Spleen (tissue), 11 donors: ENCODE measurements at regions not wholly inside any gene's neighbourhood (a gene's known extent, or its start where the extent isn't known, plus 50 kb on each side); places are given as distances from the start of the nearest gene placed in this dataset.
"Not testable (repeated sequence)": the region's sequence is repeated elsewhere in the genome, so short reads cannot be mapped to it uniquely, and the experiment has no call there.

Source experiments
- DNase-seq: peaks from one replicate; pipeline ENCODE4 v3.0.0-alpha.2; 2020
- H3K27ac ChIP-seq, 8 donors: fragments of 200-600 bp; sonication (generic) in 7 of 8; 1 replicate in 4 of 8; 2 replicates in 4 of 8; pipeline versions ENCODE4 v1.5.0 to v1.8.0; 2016 to 2021; ENCODE audit warnings: inconsistent platforms in 4 of 8, mild to moderate bottlenecking in 4 of 8, moderate library complexity in 1 of 8
- H3K27me3 ChIP-seq, 7 donors: fragments of 200-600 bp; sonication (generic) in 6 of 7; replicated peaks in 1 of 7; 1 replicate in 4 of 7; 2 replicates in 3 of 7; pipeline versions ENCODE4 v1.5.0 to v1.8.0; 2016 to 2021; ENCODE audit warnings: inconsistent platforms in 3 of 7, mild to moderate bottlenecking in 1 of 7
- H3K36me3 ChIP-seq, 6 donors: fragments of 200-600 bp; sonication (generic) in 5 of 6; 1 replicate in 4 of 6; 2 replicates in 2 of 6; pipeline versions ENCODE4 v1.5.0 to v1.8.0; 2016 to 2021; ENCODE audit warnings: inconsistent platforms in 2 of 6
- H3K4me1 ChIP-seq, 6 donors: fragments of 200-600 bp; sonication (generic) in 5 of 6; 1 replicate in 3 of 6; 2 replicates in 3 of 6; pipeline versions ENCODE4 v1.5.0 to v1.8.0; 2016 to 2021; ENCODE audit warnings: inconsistent platforms in 3 of 6
- H3K4me3 ChIP-seq, 8 donors: fragments of 200-600 bp; sonication (generic) in 7 of 8; 1 replicate in 4 of 8; 2 replicates in 4 of 8; pipeline versions ENCODE4 v1.5.0 to v1.8.0; 2016 to 2021; ENCODE audit warnings: inconsistent platforms in 4 of 8, mild to moderate bottlenecking in 4 of 8, moderate library complexity in 2 of 8
- H3K9me3 ChIP-seq, 8 donors: fragments of 200-600 bp; sonication (generic) in 7 of 8; 1 replicate in 4 of 8; 2 replicates in 4 of 8; pipeline versions ENCODE4 v1.5.0 to v1.8.0; 2016 to 2021; ENCODE audit warnings: inconsistent platforms in 4 of 8
- POLR2A ChIP-seq, 3 donors: fragments of 450-650 bp; IDR thresholded peaks; one replicate each; pipeline ENCODE4 v1.5.1; 2017; ENCODE audit warnings: antibody characterized with exemption in 3 of 3, mild to moderate bottlenecking in 1 of 3
- POLR2AphosphoS5 ChIP-seq, 3 donors: sonication (generic); formaldehyde crosslinking; IDR thresholded peaks; one replicate each; pipeline ENCODE4 v1.5.1; 2017; ENCODE audit warnings: antibody characterized with exemption in 3 of 3
- WGBS, 5 donors: extraction: QIAGEN DNeasy Blood & Tissue Kit in 3 of 5; methylation state at CpG; one replicate each; pipeline versions ENCODE4 v1.1.5 to v1.1.7; 2013 to 2018; 5-methylcytosine and 5-hydroxymethylcytosine counted together
- intact Hi-C: fragments of 100-400 bp; cut with DNase I; formaldehyde crosslinking; loops from one replicate; pipeline ENCODE4 v1.15.0; 2023; ENCODE audit warnings: low total_unique reads
- TF ChIP-seq, protein P1 (sequence below), 11 experiments: fragments of 200-600 bp in 7 of 11; fragments of 450-650 bp in 4 of 11; sonication (generic) in 4 of 11; IDR thresholded peaks in 8 of 11; conservative IDR thresholded peaks in 3 of 11; 1 replicate in 7 of 11; 2 replicates in 4 of 11; pipeline versions ENCODE4 v1.4.0 to v1.8.0; 2016 to 2021; ENCODE audit warnings: antibody characterized with exemption in 11 of 11, inconsistent platforms in 4 of 11, mild to moderate bottlenecking in 1 of 11
- donor health status: healthy with polysubstance abuse.
- donor health status: DM: no; HTN: no; CAD: no; lungs with moderate emphysema.
- donor health status: DM: no; HTN: no; CAD: no.
- donor health status: Bipolar disorder and iron deficiency.
- donor health status: healthy.
- donor health status: DM: no; HTN: no; CAD: no.
- donor health status: DM: yes; HTN: yes; CAD: no.

DNA sequence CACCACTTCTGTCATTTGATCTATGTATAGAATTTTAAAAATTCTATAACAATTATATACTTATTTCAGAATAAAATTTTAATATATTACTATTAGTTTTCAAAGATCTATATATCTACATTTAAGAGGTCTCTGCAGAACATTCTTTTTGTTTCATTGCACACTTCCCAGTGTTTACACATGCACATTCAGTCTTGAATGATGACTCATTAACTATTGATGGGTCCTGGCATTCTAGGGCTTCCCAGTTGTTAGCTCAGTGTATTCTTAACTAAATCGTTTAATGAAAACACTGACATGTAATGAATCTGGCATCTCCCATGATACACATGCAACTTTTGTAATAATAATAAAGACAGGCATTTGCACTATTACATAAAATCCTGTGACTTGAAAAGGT lies 324.6 kb downstream of the KLF12 start:
- intact Hi-C loops = no loop called here
- DNase-seq = no peak
- Histone ChIP-seq H3K36me3 (peaks cover 0 to 41% (median 12%) of the 10 kb centered on the region in 6 donors), H3K27ac (no peak overlapping the region), H3K9me3 (no peaks in the 10 kb centered on the region), H3K4me1 (no peaks in the 10 kb centered on the region), H3K4me3 (no peak overlapping the region), H3K27me3 (no peaks in the 10 kb centered on the region)
- 76 to 97% (median 91%) methylated on average over 1 of the region's 1 CpG for WGBS, 5 donors
- TF ChIP-seq POLR2AphosphoS5 (IDR thresholded peaks at IDR 0.05) (no peak), POLR2A (IDR thresholded peaks at IDR 0.05) (no peak)
- TF ChIP-seq, protein P1, sequence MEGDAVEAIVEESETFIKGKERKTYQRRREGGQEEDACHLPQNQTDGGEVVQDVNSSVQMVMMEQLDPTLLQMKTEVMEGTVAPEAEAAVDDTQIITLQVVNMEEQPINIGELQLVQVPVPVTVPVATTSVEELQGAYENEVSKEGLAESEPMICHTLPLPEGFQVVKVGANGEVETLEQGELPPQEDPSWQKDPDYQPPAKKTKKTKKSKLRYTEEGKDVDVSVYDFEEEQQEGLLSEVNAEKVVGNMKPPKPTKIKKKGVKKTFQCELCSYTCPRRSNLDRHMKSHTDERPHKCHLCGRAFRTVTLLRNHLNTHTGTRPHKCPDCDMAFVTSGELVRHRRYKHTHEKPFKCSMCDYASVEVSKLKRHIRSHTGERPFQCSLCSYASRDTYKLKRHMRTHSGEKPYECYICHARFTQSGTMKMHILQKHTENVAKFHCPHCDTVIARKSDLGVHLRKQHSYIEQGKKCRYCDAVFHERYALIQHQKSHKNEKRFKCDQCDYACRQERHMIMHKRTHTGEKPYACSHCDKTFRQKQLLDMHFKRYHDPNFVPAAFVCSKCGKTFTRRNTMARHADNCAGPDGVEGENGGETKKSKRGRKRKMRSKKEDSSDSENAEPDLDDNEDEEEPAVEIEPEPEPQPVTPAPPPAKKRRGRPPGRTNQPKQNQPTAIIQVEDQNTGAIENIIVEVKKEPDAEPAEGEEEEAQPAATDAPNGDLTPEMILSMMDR (IDR thresholded peaks at IDR 0.05 in 8 of 11, conservative IDR thresholded peaks at IDR 0.05 in 3 of 11) = no peak

DNA sequence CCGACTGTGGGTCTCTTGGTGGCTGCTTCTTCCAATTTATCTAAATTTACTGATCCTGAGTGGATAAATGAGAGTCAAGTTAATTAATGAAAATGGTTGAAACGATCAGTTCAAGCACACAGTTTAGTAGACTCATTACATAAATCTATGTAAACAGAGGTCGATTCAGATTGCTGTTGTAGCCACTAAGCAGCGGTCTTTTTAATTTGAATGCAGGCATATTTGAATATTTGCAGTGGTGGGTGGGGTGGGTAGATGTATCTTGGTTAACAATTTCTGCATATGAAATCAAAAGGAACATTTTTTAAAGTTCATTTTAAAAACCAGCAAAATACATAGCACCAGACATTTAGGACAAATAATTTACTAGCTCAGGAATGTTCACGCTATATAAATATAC lies 325.9 kb downstream of the KLF12 start:
- intact Hi-C loops = no loop called here
- 85 to 94% (median 88%) methylated on average over 5 of the region's 5 CpGs for WGBS, 5 donors

DNA sequence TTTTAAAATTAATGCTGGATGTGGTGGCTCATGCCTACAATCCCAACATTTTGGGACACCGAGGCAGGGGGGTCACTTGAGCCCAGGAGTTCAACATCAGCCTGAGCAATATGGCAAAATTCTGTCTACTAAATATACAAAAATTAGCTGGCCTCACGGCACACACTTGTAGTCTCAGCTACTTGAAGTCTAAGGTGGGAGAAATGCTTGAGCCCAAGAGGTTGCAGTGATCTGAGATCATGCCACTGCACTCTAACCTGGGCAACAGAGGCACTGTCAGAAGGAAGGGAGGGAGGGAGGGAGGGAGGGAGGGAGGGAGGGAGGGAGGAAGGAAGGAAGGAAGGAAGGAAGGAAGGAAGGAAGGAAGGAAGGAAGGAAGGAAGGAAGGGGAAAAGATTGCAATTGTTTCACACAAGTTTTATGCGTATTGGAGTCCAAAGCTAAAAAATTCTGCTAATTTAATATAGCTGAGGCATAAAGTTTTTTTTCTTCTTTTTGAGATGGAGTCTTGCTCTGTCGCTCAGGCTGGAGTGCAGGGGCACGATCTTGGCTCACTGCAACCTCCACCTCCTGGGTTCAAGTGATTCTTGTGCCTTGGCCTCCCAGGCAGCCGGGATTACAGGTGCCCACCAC lies 328.8 kb downstream of the KLF12 start:
- H3K9me3 ChIP-seq, H3K27ac ChIP-seq, H3K4me3 ChIP-seq, H3K27me3 ChIP-seq, intact Hi-C loops, DNase-seq, H3K4me1 ChIP-seq: not testable (repeated sequence)
- WGBS, 5 donors = 91 to 96% (median 93%) methylated on average over 6 of the region's 6 CpGs
- H3K36me3 ChIP-seq = peaks cover 0 to 22% (median 0%) of the 10 kb centered on the region in 6 donors

More for the DNA sequence above, 325.9 kb downstream of the KLF12 start:
- Histone ChIP-seq H3K36me3 (peaks cover 0 to 37% (median 10%) of the 10 kb centered on the region in 6 donors), H3K4me1 (no peaks in the 10 kb centered on the region), H3K27me3 (no peaks in the 10 kb centered on the region), H3K9me3 (no peaks in the 10 kb centered on the region), H3K27ac (no peak overlapping the region), H3K4me3 (no peak overlapping the region)
- TF ChIP-seq POLR2AphosphoS5 (IDR thresholded peaks at IDR 0.05) (no peak), POLR2A (IDR thresholded peaks at IDR 0.05) (no peak)
- TF ChIP-seq, protein P1 (IDR thresholded peaks at IDR 0.05 in 8 of 11, conservative IDR thresholded peaks at IDR 0.05 in 3 of 11) = no peak
- DNase-seq = no peak

DNA sequence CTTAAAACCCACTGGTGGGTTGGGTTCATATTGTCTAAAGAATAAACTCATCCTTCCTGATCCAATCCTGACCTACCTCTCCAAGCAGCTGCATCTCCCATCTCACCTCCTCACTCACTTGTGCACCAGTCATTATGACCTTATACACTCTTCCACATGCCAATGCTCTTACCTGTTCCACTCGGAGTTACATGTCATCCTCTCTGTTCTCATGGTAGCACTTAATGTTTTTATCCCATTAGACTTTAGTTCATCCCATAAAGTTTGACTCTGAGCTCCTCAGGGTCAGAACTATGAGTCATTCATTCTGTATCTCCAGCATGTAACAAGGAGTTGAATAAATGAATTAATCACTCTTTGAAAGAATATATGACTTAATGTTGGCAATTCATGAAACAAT lies 330.2 kb downstream of the KLF12 start:
- intact Hi-C loops = no loop called here
- Histone ChIP-seq H3K27me3 (no peaks in the 10 kb centered on the region), H3K4me3 (no peak overlapping the region), H3K4me1 (no peaks in the 10 kb centered on the region), H3K9me3 (peaks cover 0 to 2% (median 0%) of the 10 kb centered on the region in 8 donors), H3K27ac (no peak overlapping the region), H3K36me3 (peaks cover 0 to 18% (median 0%) of the 10 kb centered on the region in 6 donors)
- WGBS, 5 donors = 77 to 98% (median 93%) methylated on average over 1 of the region's 1 CpG
- no peak for DNase-seq
- no peak for TF ChIP-seq POLR2AphosphoS5 (IDR thresholded peaks at IDR 0.05)
- TF ChIP-seq, protein P1 (IDR thresholded peaks at IDR 0.05 in 8 of 11, conservative IDR thresholded peaks at IDR 0.05 in 3 of 11) = no peak
- TF ChIP-seq POLR2A (IDR thresholded peaks at IDR 0.05) = no peak
